Neural progenitor cell (in vitro differentiated cells): ENCODE measurements at regions not wholly inside any gene's neighbourhood (a gene's known extent, or its start where the extent isn't known, plus 50 kb on each side); places are given as distances from the start of the nearest gene placed in this dataset.

Experiments
- DNase-seq: peaks from one replicate; pipeline ENCODE4 v3.0.0-alpha.2; 2016; ENCODE audit warnings: low spot score
- H2AFZ ChIP-seq: fragments of 200-600 bp; sonication (generic); replicated peaks from 2 replicates; pipeline ENCODE4 v1.6.1; 2016; ENCODE audit warnings: antibody characterized with exemption
- H3F3A ChIP-seq: fragments of 200-600 bp; sonication (generic); 2 replicates; pipeline ENCODE4 v1.6.1; 2016; ENCODE audit warnings: antibody characterized with exemption, low read depth
- H3K27ac ChIP-seq: fragments of 200-600 bp; sonication (generic); 2 replicates; pipeline ENCODE4 v1.5.1; 2016; ENCODE audit warnings: mild to moderate bottlenecking
- H3K27me3 ChIP-seq: fragments of 200-600 bp; sonication (generic); 2 replicates; pipeline ENCODE4 v1.6.1; 2016; ENCODE audit warnings: mild to moderate bottlenecking, moderate library complexity
- H3K36me3 ChIP-seq: fragments of 200-600 bp; sonication (generic); 2 replicates; pipeline ENCODE4 v1.5.1; 2016
- H3K4me1 ChIP-seq: fragments of 200-600 bp; sonication (generic); 2 replicates; pipeline ENCODE4 v1.6.1; 2016; ENCODE audit warnings: mixed run types
- H3K4me2 ChIP-seq: fragments of 200-600 bp; sonication (generic); 2 replicates; pipeline ENCODE4 v1.6.1; 2016
- H3K4me3 ChIP-seq: fragments of 200-600 bp; sonication (generic); 2 replicates; pipeline ENCODE4 v1.5.1; 2016
- H3K79me2 ChIP-seq: fragments of 200-600 bp; sonication (generic); 2 replicates; pipeline ENCODE4 v1.6.1; 2016; ENCODE audit warnings: low read depth
- H3K9ac ChIP-seq: fragments of 200-600 bp; sonication (generic); 2 replicates; pipeline ENCODE4 v1.6.1; 2016
- H3K9me3 ChIP-seq: fragments of 200-600 bp; sonication (generic); 2 replicates; pipeline ENCODE4 v1.5.1; 2016; ENCODE audit warnings: low read depth
- H4K20me1 ChIP-seq: fragments of 200-600 bp; sonication (generic); 2 replicates; pipeline ENCODE4 v1.6.1; 2016; ENCODE audit warnings: low read depth
- H3K27ac Mint-ChIP-seq: 3 replicates; pipeline ENCODE4 v1.8.0; 2021; ENCODE audit warnings: mixed read lengths
- H3K27me3 Mint-ChIP-seq: 2 replicates; pipeline ENCODE4 v1.8.0; 2022; ENCODE audit warnings: low read depth, mild to moderate bottlenecking, inconsistent platforms, moderate library complexity, mixed read lengths; ENCODE audit not compliant: insufficient read depth
- H3K36me3 Mint-ChIP-seq: 3 replicates; pipeline ENCODE4 v1.8.0; 2021; ENCODE audit warnings: mixed read lengths
- H3K4me1 Mint-ChIP-seq: 3 replicates; pipeline ENCODE4 v1.8.0; 2021; ENCODE audit warnings: mixed read lengths
- H3K4me3 Mint-ChIP-seq: 3 replicates; pipeline ENCODE4 v1.8.0; 2021; ENCODE audit warnings: mild to moderate bottlenecking, moderate library complexity, mixed read lengths
- H3K9me3 Mint-ChIP-seq: 3 replicates; pipeline ENCODE4 v1.8.0; 2020; ENCODE audit warnings: mixed read lengths
- CTCF ChIP-seq: fragments of 200-600 bp; sonication (generic); IDR thresholded peaks from 2 replicates; pipeline ENCODE4 v1.5.1; 2017; ENCODE audit warnings: antibody characterized with exemption, mild to moderate bottlenecking
- EZH2 ChIP-seq: fragments of 200-600 bp; sonication (generic); IDR thresholded peaks from 2 replicates; pipeline ENCODE4 v1.6.1; 2017; ENCODE audit warnings: antibody characterized with exemption, mild to moderate bottlenecking, moderate library complexity
- EZH2phosphoT487 ChIP-seq: fragments of 200-600 bp; sonication (generic); IDR thresholded peaks from 2 replicates; pipeline ENCODE4 v1.6.1; 2017; ENCODE audit warnings: antibody characterized with exemption

GRCh38 chr3:163605915-163606314, 1472.4 kb downstream of the SI start:
- Mint-ChIP-seq H3K4me3 (no peak overlapping the region), H3K4me1 (no peaks in the 10 kb centered on the region)
- no peak overlapping the region for H3K4me3 ChIP-seq

GRCh38 chr3:163601426-163601825, 1476.9 kb downstream of the SI start:
- H3F3A ChIP-seq, result no peaks in the 10 kb centered on the region
- no peaks in the 10 kb centered on the region for H3K36me3 Mint-ChIP-seq
- H3K4me3 ChIP-seq, result no peak overlapping the region
- no peaks in the 10 kb centered on the region for H3K4me1 Mint-ChIP-seq
- no peaks in the 10 kb centered on the region for H3K4me1 ChIP-seq
- H3K27me3 Mint-ChIP-seq, result no peaks in the 10 kb centered on the region
- DNase-seq, result no peak
- no peaks in the 10 kb centered on the region for H3K9me3 ChIP-seq
- H4K20me1 ChIP-seq, result no peaks in the 10 kb centered on the region
- H2AFZ ChIP-seq, result no peak overlapping the region
- H3K4me2 ChIP-seq, result no peak overlapping the region
- no peak for TF ChIP-seq EZH2phosphoT487
- TF ChIP-seq EZH2, result no peak
- no peak for TF ChIP-seq CTCF
- H3K27ac Mint-ChIP-seq, result no peak overlapping the region
- no peaks in the 10 kb centered on the region for H3K36me3 ChIP-seq
- no peaks in the 10 kb centered on the region for H3K79me2 ChIP-seq
- no peak overlapping the region for H3K9ac ChIP-seq
- H3K9me3 Mint-ChIP-seq, result no peaks in the 10 kb centered on the region
- H3K27me3 ChIP-seq, result no peaks in the 10 kb centered on the region
- no peak overlapping the region for H3K4me3 Mint-ChIP-seq
- H3K27ac ChIP-seq, result no peak overlapping the region

More at GRCh38 chr3:163605915-163606314, 1472.4 kb downstream of the SI start:
- Histone ChIP-seq H3K27ac (no peak overlapping the region), H3F3A (no peaks in the 10 kb centered on the region), H3K4me1 (no peaks in the 10 kb centered on the region), H3K27me3 (no peaks in the 10 kb centered on the region), H3K9me3 (no peaks in the 10 kb centered on the region), H3K4me2 (no peak overlapping the region), H3K79me2 (no peaks in the 10 kb centered on the region), H3K36me3 (no peaks in the 10 kb centered on the region), H3K9ac (no peak overlapping the region), H4K20me1 (no peaks in the 10 kb centered on the region), H2AFZ (no peak overlapping the region)
- TF ChIP-seq CTCF (no peak), EZH2 (no peak), EZH2phosphoT487 (no peak)
- Mint-ChIP-seq H3K27ac (no peak overlapping the region), H3K27me3 (peaks cover 2% of the 10 kb centered on the region), H3K36me3 (no peaks in the 10 kb centered on the region), H3K9me3 (no peaks in the 10 kb centered on the region)
- no peak for DNase-seq

GRCh38 chr3:163587342-163587741, 1491.0 kb downstream of the SI start:
- Histone ChIP-seq H3K4me3 (no peak overlapping the region), H2AFZ (no peak overlapping the region), H3K9ac (no peak overlapping the region), H3F3A (no peaks in the 10 kb centered on the region), H3K4me1 (no peaks in the 10 kb centered on the region), H3K79me2 (no peaks in the 10 kb centered on the region), H3K4me2 (no peak overlapping the region), H3K36me3 (no peaks in the 10 kb centered on the region), H3K27me3 (no peaks in the 10 kb centered on the region), H3K9me3 (no peaks in the 10 kb centered on the region), H3K27ac (no peak overlapping the region), H4K20me1 (no peaks in the 10 kb centered on the region)
- H3K4me1 Mint-ChIP-seq, result peaks cover 2% of the 10 kb centered on the region
- peaks cover 6% of the 10 kb centered on the region for H3K9me3 Mint-ChIP-seq
- no peak for DNase-seq
- H3K36me3 Mint-ChIP-seq, result no peaks in the 10 kb centered on the region
- H3K4me3 Mint-ChIP-seq, result no peak overlapping the region
- no peak overlapping the region for H3K27ac Mint-ChIP-seq
- TF ChIP-seq EZH2 (no peak), CTCF (no peak), EZH2phosphoT487 (no peak)
- no peaks in the 10 kb centered on the region for H3K27me3 Mint-ChIP-seq
